ENCODE measurements at regions not wholly inside any gene's neighbourhood (a gene's known extent, or its start where the extent isn't known, plus 50 kb on each side); places are given as distances from the start of the nearest gene placed in this dataset.
A peak's percentile ranks its signal among the peaks of the same experiment; 100 is the strongest.
"Not testable (repeated sequence)": the region's sequence is repeated elsewhere in the genome, so short reads cannot be mapped to it uniquely, and the experiment has no call there.

DNA sequence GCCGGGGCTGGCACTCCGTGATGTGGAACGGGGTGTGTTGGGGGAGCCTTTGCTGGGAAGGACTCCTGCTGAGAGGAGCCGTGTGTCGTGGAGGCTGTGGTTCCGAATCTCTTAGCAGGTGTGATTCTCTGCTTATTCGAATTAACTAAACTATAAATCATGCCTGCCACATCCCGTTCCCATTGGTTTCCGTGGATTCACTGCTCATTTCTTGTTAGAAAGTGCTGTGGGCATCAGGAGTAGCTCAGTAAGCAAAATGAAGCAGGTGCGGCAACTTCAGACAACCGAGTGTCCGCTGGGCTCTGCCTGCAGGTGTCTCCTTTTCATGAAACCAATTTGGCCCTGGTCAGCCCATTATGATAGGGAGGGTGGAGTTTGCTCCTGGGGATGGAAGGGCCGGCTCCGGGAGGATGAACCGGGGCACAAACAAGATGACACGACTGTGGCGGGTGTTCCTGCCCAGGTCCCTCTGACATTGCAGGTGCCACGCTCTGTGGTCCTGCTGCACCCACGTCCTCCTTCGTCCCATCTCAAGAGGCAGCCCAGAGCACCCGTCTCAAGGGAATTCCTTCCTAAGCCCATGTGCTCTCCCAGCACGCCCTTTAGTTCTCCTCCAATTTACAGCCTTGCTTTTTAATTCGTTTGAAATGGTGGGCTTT is 251.7 kb downstream of the ADGRD1 start:
- intact Hi-C loops (cut with micrococcal nuclease); BruUV-seq (replicated peaks); H3K79me2 ChIP-seq (ENCODE audit: control insufficient read depth, insufficient read depth, low read length); H3K9me3 ChIP-seq (replicated peaks; ENCODE audit: control insufficient read depth, insufficient read depth, low read depth, low read length); CTCF ChIA-PET (ENCODE audit: low intra/inter-chr PET ratio); in situ Hi-C loops (cut with MboI); H3K27ac ChIP-seq (ENCODE audit: extremely low read depth, low read depth, low read length); FAIRE-seq; H3K9me1 ChIP-seq (ENCODE audit: control insufficient read depth, insufficient read depth, low read length); POLR2A ChIA-PET; H2AFZ ChIP-seq (ENCODE audit: low read depth, low read length); H3K4me3 ChIP-seq; H3K36me3 ChIP-seq (ENCODE audit: control insufficient read depth, insufficient read depth, low read length); H3K4me2 ChIP-seq (ENCODE audit: insufficient read depth, low read length); H4K20me1 ChIP-seq (replicated peaks; ENCODE audit: control insufficient read depth, insufficient read depth, low read length); H3K9ac ChIP-seq (ENCODE audit: insufficient read depth in 1 of 2, low read depth in 2 of 2, low read length in 2 of 2); H3K4me1 ChIP-seq (replicated peaks in 1 of 2; ENCODE audit: control insufficient read depth in 2 of 2, insufficient read depth in 2 of 2, low read length in 2 of 2); DNase-seq (ENCODE audit: extremely low read depth in 1 of 4, low spot score in 3 of 4): not testable (repeated sequence)
- ATAC-seq: 0 out of 3 replicates have a peak, but pooled peaks have one; percentile 17
- 6% methylated on average over 20 of the region's 23 CpGs for WGBS (ENCODE audit: insufficient coverage, low coverage, missing lambda C conversion rate)
- H3K27me3 ChIP-seq (ENCODE audit: control insufficient read depth in 2 of 2, insufficient read depth in 2 of 2, low read length in 2 of 2): peaks cover 19 to 43% of the 10 kb centered on the region in 2 experiments; a peak in 4 of 5 replicates
- peak; percentile 8 for TF ChIP-seq MEIS2 (IDR thresholded peaks at IDR 0.05; ENCODE audit: partially characterized antibody)
- TF ChIP-seq, protein P1, sequence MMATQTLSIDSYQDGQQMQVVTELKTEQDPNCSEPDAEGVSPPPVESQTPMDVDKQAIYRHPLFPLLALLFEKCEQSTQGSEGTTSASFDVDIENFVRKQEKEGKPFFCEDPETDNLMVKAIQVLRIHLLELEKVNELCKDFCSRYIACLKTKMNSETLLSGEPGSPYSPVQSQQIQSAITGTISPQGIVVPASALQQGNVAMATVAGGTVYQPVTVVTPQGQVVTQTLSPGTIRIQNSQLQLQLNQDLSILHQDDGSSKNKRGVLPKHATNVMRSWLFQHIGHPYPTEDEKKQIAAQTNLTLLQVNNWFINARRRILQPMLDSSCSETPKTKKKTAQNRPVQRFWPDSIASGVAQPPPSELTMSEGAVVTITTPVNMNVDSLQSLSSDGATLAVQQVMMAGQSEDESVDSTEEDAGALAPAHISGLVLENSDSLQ (IDR thresholded peaks at IDR 0.05): 0 out of 2 replicates have a peak, but pooled peaks have one; percentile 13

DNA sequence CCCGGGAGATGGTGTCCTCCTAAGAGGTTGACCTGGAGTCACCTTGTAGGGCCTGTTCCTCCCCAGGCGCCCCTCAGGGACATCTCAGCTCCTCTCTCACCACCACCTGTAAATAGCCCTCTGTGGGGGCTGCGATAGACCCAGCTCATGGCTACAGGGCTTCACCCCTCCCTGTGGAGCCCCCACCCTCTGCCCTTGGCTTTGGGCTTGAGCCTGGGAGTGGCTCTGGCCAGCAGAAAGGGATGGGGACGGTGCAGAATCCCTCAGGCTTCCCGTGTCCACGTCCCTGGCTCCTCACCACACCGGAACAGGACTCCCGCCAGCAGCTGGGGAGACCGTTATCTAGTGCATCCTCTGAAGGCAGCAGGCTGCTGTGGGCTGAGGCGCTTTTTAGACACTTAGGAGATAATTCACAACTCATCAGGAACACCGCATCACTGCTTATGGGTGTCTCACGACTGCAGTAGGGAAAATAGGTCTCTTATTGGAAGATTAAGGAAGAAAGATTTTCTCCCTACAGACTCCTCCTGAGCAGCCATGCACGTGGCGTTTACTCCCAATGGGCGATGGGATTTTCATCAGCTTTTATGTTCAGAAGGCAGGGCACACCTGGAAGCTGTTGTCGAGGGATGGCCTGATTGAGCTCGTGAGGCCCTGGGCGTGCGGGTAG is 253.1 kb downstream of the ADGRD1 start:
- H4K20me1 ChIP-seq (replicated peaks; ENCODE audit: control insufficient read depth, insufficient read depth, low read length); H3K9me1 ChIP-seq (ENCODE audit: control insufficient read depth, insufficient read depth, low read length); H3K9me3 ChIP-seq (replicated peaks; ENCODE audit: control insufficient read depth, insufficient read depth, low read depth, low read length); BruUV-seq (replicated peaks); in situ Hi-C loops (cut with MboI); DNase-seq (ENCODE audit: extremely low read depth in 1 of 4, low spot score in 3 of 4); intact Hi-C loops (cut with micrococcal nuclease); H3K79me2 ChIP-seq (ENCODE audit: control insufficient read depth, insufficient read depth, low read length); POLR2A ChIA-PET; H3K4me2 ChIP-seq (ENCODE audit: insufficient read depth, low read length); H3K9ac ChIP-seq (ENCODE audit: insufficient read depth in 1 of 2, low read depth in 2 of 2, low read length in 2 of 2); CTCF ChIA-PET (ENCODE audit: low intra/inter-chr PET ratio); H3K4me3 ChIP-seq; H3K36me3 ChIP-seq (ENCODE audit: control insufficient read depth, insufficient read depth, low read length); H2AFZ ChIP-seq (ENCODE audit: low read depth, low read length); H3K27ac ChIP-seq (ENCODE audit: extremely low read depth, low read depth, low read length): not testable (repeated sequence)
- 2% methylated on average over 7 of the region's 19 CpGs for WGBS (ENCODE audit: insufficient coverage, low coverage, missing lambda C conversion rate)
- Histone ChIP-seq H3K4me1 (replicated peaks in 1 of 2; ENCODE audit: control insufficient read depth in 2 of 2, insufficient read depth in 2 of 2, low read length in 2 of 2) (peaks cover 0 to 12% of the 10 kb centered on the region in 2 experiments; a peak in 1 of 5 replicates), H3K27me3 (ENCODE audit: control insufficient read depth in 2 of 2, insufficient read depth in 2 of 2, low read length in 2 of 2) (peaks cover 19 to 51% of the 10 kb centered on the region in 2 experiments; a peak in 4 of 5 replicates)
- FAIRE-seq: peak; percentile 54
- ATAC-seq: peak; percentile 34; the same call in 2 of the 3 replicates

DNA sequence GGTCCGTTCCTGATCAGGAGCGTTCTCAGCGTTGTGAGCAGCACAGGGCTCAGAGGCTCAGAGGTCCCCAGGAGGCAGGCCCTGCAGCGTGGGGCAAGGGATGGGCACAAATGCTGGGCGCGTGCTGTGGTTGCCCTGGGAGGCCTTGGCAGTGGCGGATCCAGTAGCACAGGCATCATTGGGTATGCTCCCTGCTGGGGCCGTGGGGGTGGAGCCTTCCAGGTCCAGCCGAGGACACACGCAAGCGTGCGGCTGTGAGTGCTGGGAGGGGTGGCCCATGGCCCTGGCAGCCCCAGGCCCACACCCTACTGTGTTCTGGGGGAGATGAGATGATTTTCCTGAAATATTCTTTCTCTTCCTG is 253.6 kb downstream of the ADGRD1 start:
- DNase-seq (ENCODE audit: extremely low read depth in 1 of 4, low spot score in 3 of 4); H4K20me1 ChIP-seq (replicated peaks; ENCODE audit: control insufficient read depth, insufficient read depth, low read length); CTCF ChIA-PET (ENCODE audit: low intra/inter-chr PET ratio); H3K36me3 ChIP-seq (ENCODE audit: control insufficient read depth, insufficient read depth, low read length); H3K9me3 ChIP-seq (replicated peaks; ENCODE audit: control insufficient read depth, insufficient read depth, low read depth, low read length); FAIRE-seq; POLR2A ChIA-PET; H3K27ac ChIP-seq (ENCODE audit: extremely low read depth, low read depth, low read length); H3K79me2 ChIP-seq (ENCODE audit: control insufficient read depth, insufficient read depth, low read length); ATAC-seq; BruUV-seq (replicated peaks); intact Hi-C loops (cut with micrococcal nuclease); in situ Hi-C loops (cut with MboI); H3K4me2 ChIP-seq (ENCODE audit: insufficient read depth, low read length); H3K9ac ChIP-seq (ENCODE audit: insufficient read depth in 1 of 2, low read depth in 2 of 2, low read length in 2 of 2); H3K4me3 ChIP-seq; H2AFZ ChIP-seq (ENCODE audit: low read depth, low read length); H3K9me1 ChIP-seq (ENCODE audit: control insufficient read depth, insufficient read depth, low read length): not testable (repeated sequence)
- H3K27me3 ChIP-seq (ENCODE audit: control insufficient read depth in 2 of 2, insufficient read depth in 2 of 2, low read length in 2 of 2): peaks cover 19 to 51% of the 10 kb centered on the region in 2 experiments; a peak in 4 of 5 replicates
- 15% methylated on average over 9 of the region's 12 CpGs for WGBS (ENCODE audit: insufficient coverage, low coverage, missing lambda C conversion rate)
- H3K4me1 ChIP-seq (replicated peaks in 1 of 2; ENCODE audit: control insufficient read depth in 2 of 2, insufficient read depth in 2 of 2, low read length in 2 of 2): peaks cover 0 to 12% of the 10 kb centered on the region in 2 experiments; a peak in 1 of 5 replicates
